HS-5 (cell line): ENCODE measurements at regions not wholly inside any gene's neighbourhood (a gene's known extent, or its start where the extent isn't known, plus 50 kb on each side); places are given as distances from the start of the nearest gene placed in this dataset.

ENCODE experiments used
- DNase-seq: peaks from one replicate; pipeline ENCODE4 v3.0.0-alpha.2; 2012; ENCODE audit warnings: low read depth

DNA sequence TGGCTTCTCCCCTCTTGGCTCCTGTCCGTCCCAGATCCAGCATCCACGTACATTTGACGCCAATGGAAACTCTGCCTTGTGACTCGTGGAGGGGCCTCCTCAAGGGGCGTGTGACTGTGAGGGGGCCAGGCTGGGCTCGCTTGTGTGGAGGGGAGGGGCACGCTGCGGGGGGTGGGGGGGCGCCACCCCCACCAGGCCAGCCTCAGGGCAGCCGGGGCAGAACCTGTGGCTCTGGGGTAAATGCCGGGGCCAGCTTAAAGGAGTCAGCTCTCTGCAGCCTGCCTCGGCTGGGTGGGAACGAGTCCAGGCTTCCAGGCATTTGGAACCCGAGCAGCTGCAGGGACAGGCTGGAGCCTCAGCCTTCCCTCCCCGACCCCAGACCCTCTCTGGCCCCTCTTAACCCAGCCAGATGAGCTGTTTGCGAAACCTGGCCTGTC lies 94.1 kb downstream of the SIK1 start:
- no peak for DNase-seq

- no peak for DNase-seq
Measured at GRCh38 chr21:43331962-43332828, 94.7 kb downstream of the SIK1 start.

- no peak for DNase-seq
Measured at GRCh38 chr21:43331111-43331961, 95.6 kb downstream of the SIK1 start.

GRCh38 chr21:43330306-43330881 lies 96.5 kb downstream of the SIK1 start:
- DNase-seq = no peak

GRCh38 chr21:43329711-43330269 lies 97.1 kb downstream of the SIK1 start:
- no peak for DNase-seq

GRCh38 chr21:43328958-43329691 lies 97.8 kb downstream of the SIK1 start:
- DNase-seq = no peak

DNA sequence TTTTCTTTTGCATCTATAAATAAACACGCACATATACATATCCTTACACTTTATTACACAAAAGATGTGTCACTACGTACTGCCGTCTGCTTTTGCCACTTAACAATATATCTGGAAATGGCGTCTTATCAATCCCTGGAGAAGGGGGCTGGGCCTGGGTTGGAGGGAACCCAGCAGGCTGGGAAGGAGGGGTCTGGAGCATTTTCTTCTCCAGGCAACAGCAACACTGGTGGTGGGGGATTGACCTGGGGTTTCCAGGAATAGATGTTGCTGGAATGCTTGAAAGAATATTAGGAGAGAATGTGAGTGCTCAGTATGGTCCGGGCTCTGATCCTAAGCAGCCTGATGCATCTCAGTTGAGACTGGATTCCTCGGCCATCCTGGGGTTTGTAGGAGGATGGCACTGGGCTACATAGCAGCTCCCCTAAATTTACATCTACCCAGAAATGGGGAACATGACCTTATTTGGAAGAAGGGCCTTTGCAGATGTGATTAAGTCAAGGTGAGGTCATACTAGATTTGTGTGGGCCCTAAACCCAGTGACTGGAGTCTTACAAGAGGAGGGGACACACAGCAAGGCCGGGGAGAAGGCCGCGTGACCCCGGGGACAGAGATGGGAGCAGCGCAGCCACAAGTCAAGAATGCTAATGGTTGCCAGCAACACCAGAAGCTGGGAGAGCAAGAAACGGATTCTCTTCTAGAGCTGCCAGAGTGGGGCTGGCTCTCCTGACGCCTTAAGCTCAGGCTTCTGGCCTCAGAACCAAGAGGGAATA lies 98.6 kb downstream of the SIK1 start:
- DNase-seq = no peak

DNA sequence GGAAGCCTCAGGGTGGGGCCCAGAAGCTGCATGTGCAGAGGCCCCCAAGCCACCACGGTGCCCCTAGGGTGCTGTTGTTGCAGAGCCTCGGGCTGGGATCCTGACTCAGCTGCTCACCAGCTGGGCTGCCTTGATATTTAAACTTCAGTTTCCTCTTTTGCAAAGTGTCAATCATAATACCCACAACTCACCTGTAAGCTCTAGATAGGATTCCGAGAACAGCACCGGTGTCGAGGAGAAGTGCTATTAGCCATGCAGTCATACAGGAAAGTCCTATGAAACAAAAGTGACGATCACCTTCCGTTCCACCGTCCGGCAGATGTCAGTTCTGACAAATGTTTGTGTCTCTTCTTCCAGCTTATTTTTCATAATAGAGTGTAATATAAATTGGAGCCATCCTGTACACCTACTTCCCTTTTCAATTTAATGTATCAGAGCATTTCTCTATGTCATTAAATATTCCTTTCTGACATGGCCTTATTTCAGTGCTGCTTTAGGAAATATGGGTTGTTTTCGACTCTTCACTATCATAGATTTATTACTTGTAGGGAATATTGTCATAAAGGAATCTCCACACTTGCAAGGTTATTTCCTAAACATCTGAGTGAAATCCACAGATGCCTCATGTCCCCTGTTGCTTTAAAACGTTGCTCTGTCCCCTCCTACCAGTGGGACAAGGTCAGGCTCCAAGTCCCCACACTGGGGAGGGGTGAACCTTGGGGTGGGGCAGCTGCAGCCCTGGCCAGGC lies 100.8 kb downstream of the SIK1 start:
- no peak for DNase-seq

DNA sequence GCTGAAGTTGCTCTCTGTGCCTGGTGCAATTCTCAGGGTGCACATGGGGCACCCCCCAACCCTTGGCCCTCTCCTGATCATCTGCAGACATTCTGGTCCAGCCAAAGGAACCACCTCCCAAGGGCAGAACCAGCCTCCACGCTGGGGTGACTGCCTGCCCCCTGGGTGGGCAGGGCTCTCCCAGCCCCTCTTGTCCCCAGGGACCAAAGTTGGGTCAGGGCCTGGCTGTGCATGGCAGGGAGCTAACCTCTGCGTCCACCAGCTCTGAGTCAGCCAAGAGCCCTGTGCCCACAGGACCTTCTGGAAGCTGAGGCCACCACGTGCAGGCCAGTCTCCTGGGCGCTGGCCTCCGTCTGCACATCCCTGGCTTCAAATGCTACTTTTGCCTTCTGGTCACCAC lies 101.9 kb downstream of the SIK1 start:
- DNase-seq = no peak

- no peak for DNase-seq
Measured at GRCh38 chr21:43324596-43324995, 102.3 kb downstream of the SIK1 start.

GRCh38 chr21:43323244-43324005 lies 103.5 kb downstream of the SIK1 start:
- DNase-seq = no peak

DNA sequence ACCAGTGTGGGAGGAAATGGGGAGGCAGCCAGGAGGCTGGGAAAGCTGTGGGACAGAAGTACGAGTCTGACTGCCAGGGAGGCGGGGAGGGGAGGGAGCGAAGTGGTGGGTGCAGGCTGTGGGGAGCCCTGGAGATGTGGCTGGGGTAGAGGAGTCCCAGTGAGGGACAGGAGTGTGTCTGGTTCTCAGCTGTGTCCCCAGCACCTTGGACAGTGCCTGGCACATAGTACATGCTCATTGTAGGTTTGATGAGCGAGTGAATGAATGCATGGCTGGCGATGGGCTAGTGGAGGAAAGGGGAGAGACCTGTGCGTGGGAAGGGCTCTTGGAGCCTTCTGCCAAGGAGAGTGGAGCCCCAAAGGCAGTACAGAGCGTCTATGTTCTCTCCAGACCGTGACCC lies 104.1 kb downstream of the SIK1 start:
- no peak for DNase-seq

GRCh38 chr21:43322311-43322710 lies 104.6 kb downstream of the SIK1 start:
- DNase-seq = no peak

DNA sequence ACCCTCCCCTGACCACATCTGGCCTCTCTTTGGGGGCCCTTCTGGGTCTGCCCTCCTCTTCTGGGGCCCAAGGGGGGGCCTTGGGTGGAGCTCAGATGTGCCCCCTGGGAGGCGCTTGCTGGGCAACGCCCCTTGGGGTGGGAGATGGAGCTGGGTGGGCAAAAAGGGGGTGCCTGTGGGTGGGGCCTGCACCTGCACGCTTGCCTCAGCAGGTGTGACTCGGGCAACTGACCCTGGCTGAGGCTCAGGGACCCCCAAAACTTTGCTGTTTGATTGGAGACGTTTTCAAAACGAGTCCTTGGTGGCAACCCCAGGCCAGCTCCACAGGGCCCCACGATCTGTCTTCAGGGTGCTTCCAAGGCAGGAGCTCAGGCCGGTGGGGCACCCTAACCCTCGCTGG lies 105.3 kb downstream of the SIK1 start:
- no peak for DNase-seq

GRCh38 chr21:43321111-43321510 lies 105.8 kb downstream of the SIK1 start:
- DNase-seq = no peak

DNA sequence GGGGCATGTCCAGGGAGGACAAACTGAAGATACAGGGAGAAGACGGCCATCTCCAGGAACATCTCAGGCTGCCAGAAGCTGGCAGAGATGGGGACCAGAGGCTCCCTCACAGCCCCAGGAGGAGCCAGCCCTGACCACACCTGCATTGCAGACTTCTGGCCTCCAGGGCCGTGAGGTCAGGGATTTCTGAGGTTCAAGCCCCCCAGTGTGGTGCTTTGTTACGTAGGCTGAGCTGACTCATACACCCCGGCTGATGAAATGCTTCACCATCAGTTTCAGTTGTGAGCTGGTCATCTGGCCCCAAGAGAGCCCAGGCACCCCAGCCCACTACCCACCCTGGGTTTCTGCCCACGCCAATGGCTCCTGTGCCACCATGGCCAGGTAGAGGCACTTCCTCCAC lies 106.4 kb downstream of the SIK1 start:
- no peak for DNase-seq

DNA sequence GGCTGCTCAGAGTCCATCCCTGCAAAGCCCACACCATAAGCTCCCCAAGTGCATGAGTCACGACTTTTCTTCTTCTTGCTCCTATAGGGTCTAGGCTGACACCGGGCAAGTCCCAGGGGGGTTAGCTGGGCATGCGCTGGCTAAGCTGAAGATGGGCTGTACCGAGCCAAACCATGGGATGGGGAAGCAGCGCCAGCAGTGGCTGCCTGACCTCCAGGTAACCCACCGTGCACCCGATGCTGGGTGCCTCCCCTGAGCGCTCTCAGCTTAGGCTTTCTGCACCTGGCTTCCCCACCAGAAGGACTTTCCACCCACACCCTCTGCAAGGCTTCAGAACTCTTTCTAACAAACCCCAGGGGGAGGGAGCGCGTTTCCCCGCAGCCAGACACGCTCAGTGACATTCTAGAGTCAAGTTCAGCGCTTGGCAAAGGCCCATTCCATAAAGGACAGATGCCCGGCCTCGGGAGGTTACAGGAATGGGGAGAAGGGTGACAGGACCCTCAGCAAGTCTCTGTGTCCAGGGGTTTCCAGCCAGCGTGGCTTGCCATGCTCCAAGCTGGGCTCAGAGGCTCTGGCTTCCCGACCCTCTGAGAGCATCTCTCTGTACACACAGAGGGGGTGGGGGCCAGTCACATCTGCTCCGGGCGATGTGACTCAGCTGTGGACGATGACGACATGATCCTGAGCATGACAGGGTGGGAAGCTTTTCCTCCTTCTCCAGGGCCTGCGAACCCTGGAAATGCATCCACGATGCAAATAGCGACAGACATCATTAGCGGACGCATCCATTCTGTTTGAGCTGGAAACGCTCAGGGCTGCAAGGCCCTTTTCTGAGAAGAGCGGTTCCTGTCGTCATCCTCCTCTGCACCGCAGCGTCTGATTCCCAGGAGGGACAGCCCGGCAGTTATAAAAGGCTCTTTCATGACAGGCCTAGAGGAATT lies 107.8 kb downstream of the SIK1 start:
- DNase-seq = no peak

DNA sequence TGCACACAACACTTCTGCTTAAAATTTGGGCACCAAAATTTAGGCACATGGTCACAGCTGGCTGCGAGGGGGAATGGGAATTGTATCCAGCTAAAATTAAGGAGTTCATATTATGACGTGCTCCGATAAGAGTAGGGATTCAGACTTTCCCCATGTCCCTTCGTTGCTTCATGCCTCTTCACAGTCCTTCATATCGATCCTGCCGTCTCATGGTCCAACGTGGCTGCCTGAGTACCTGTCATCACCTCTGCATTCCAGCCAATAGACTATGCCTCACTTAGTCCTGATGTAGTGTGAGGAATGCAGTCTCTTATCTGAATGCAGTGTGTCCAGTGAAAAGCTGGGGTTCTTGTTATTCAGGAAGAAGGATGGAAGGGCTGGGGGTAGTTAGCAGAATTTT lies 108.6 kb downstream of the SIK1 start:
- no peak for DNase-seq
